T-helper 1 cell treated with Interleukin-12 subunit alpha and Interleukin-12 subunit beta and Interleukin-4 antibody, amounts not matched to agents 30 ng/mL and 1 ng/mL, for 36 hours (primary cell): ENCODE measurements at regions not wholly inside any gene's neighbourhood (a gene's known extent, or its start where the extent isn't known, plus 50 kb on each side); places are given as distances from the start of the nearest gene placed in this dataset.

Source experiments
- intact Hi-C: fragments of 100-400 bp; cut with micrococcal nuclease; formaldehyde crosslinking; loops from one replicate; pipeline ENCODE4 v1.15.1; 2024

GRCh38 chrX:69110116-69110530, 55.1 kb downstream of the PJA1 start:
- intact Hi-C loops, result no loop called here

- intact Hi-C loops, result no loop called here
These were observed 55.5 kb downstream of the PJA1 start for GRCh38 chrX:69109706-69110105.

GRCh38 chrX:69109036-69109663, 56.1 kb downstream of the PJA1 start:
- intact Hi-C loops, result no loop called here

DNA sequence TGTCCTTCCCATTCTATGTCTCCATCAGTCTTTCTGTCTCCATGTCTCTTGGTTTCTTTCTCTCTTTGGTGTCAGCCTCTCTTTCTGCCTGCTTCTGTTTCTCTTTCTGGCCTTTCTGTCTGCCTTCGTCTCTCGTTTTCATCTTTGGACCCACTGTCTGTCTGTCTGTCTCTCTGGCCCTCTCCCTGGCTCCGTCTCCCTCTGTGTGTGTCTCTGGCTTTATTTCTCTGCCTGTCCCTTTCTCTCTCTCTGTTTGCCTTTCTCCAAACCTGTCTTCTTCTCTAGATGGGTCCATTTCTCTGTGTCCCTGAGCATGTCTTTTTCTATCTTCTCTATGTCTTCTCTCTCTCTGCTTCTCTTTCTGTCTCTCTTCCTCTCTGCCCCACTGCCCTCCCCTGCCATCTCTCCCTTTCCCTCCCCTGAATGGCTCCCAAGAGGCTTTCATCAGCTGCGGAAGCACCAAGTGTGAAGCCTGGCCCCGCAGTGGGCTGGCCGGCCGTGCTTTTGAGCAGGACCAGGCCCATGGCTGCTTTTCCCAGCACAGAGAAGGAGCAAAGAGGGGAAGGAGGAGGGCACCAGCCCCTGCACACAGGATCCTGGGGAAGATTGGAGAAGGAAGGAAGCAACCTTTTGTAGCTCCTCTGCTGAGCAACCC, 57.4 kb downstream of the PJA1 start:
- intact Hi-C loops, result no loop called here

DNA sequence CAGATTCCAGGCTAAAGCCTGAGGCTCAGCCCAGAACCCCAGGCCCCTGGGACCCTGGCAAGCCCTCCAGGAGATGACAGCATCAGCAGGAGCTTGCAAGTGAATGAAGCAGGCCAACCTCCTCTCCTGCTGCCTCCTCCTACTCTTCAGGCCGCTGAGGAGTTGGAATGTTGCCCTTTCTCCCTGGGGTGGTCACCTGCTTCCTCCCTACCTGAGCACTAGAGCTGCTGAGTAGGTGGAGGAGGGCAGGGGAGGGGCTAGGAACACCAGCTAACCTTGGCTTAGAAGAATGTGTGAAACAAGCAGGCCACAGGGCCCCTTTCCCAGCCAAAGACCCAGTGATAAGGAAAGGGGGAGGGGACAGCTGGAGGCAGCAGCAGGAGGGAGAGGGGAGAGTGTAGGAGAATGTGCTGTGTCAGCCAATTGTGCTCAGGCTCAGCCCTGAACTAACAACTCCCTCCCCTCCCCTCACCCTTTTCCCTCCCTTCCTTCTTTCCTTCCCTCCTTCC, 58.0 kb downstream of the PJA1 start:
- intact Hi-C loops, result no loop called here

DNA sequence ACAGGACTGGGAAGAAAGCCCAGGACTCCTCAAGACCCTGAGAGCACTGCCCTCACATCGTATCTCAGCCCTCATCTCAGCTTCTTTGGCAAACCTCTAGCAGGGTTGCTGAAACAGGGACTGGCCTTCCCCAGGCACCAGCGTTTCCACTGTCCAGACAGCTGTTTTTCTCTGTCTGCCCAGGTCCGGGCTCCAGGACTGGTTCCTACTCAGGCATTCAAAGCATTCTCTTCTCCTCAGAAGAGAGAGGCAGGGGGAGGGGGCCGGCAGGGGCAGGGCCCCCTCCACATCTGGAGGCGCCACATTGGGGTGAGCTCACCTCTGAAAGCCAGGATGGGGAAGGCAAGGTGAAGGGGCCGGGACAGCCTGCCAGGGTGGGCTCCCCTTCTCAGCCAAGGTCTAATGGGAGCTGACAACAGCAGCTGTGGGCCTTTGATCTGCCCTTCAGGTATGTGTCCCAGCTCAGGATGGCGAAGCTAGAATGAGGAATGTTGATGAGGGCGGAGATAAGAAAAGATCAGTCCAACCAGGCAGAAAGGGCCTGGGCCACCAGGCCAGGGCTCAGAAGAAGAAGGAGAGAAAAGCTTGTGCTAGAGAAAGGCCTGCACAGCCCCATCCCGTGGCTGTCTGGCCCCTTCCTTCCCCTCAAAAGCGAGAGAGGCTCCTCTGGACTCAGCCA, 60.4 kb downstream of the PJA1 start:
- intact Hi-C loops, result no loop called here

GRCh38 chrX:69103539-69103938, 61.7 kb downstream of the PJA1 start:
- intact Hi-C loops, result no loop called here

- intact Hi-C loops, result no loop called here
These were observed 62.5 kb downstream of the PJA1 start for GRCh38 chrX:69102612-69103194.

DNA sequence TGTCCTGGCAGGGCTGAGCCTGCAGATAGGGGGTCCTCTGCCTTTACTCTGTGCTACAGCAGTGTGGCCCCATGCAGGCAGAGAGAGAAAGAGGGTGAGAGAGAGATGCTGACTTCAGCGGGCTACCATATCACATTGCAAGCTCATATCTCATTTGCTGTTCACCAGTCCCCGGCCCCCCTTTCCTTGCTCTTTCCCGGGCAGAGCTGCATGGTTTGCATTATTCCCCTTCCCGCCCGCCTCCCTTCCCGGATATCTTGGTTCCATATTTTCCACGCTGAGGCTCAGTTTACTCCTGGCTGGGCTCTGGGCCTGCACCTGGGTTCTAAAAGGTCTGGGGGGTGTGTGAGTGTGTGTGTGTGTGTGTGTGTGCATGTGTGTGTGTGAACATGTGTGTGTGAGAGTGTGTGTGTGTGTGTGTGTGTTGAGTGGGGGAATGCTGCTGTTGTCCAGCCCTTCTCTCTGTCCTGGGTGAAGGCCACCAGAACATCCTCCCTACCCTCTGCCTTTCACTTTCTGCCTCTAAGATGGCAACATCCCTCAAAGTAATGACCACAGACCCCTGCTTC, 63.5 kb downstream of the PJA1 start:
- intact Hi-C loops, result no loop called here

GRCh38 chrX:69100478-69100877, 64.8 kb downstream of the PJA1 start:
- intact Hi-C loops, result no loop called here

DNA sequence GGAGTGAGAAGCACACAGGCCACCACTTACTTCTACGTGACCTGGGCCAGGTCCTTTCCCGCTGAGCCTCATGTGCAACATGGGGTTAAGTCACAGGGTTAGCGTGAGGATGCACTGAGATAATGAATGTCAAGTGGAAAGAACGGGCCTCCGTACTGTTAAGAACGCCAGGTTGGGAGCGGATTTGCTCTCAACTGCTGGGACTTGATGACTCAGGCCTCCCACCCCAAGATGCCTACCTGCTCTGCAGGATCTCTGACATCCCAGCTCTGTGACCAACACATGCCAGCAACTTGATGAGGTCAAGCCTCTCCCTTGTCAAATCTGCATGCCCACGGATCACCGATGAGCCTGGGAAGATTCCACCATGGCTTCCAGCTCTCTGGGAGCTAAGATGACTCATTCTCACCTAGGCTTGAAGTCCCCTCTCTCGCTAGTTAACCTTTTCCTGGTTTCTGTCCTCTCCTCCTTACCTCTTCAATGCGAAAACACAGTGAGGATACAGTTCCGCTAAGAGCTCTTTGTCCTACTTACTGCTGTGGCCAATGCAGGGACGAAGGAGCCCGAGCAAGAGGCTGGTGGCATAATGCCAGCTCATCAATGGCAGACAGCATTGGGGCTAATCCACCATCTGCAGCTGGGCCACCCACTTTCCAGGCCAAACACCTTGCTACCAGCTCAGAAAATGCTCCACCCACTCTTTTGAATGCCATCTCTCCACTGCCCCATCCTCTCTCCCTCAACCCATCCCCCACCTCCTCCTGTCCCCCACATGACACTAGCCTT, 67.6 kb downstream of the PJA1 start:
- intact Hi-C loops, result loop anchor here (10.0 kb wide), 1 partner anchor 273 kb away; the partner anchor contains the start of gene EFNB1

GRCh38 chrX:69096963-69097362, 68.3 kb downstream of the PJA1 start:
- intact Hi-C loops, result loop anchor here (10.0 kb wide), 1 partner anchor 272 kb away; the partner anchor contains the start of gene EFNB1

DNA sequence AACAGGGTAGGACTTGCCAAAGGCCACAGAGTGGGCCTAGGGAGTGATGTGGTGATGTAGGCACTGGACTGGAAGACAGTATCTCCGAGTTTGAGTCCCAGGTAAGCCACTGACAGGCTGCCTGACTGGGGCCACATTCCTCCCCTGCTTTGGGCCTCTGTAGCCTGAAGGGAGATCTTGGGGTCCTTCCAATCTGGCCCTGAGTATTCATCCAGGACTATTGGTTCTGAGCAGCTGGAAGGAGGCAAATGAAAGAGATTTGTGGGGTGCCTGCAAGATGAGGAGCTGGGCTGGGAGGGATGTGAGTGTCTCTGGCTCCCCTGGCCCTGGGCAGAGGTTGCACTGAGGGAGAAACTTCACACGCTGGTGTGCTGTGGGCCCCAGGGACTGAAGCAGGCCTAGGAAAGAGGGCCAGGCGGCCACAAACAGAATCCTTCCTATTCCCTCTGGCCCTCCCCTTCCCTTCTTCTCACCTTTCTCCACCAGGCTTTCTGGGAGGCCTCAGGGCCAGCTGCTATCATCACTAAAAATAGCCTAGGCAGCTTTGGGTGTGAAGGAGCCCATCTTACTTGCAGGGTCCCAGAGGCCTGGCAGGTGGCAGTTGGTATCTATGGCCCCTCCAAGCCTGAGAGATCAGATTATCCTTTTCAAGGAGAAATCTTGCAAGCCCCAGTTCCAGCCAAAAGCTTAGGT, 70.1 kb downstream of the PJA1 start:
- intact Hi-C loops, result loop anchor here (1.0 to 10.0 kb wide), 3 partner anchors 127 to 270 kb away; partner anchors contain the start of gene EFNB1

GRCh38 chrX:69093960-69094871, 71.0 kb downstream of the PJA1 start:
- intact Hi-C loops, result loop anchor here (1.0 to 10.0 kb wide), 3 partner anchors 128 to 269 kb away; partner anchors contain the start of gene EFNB1

- intact Hi-C loops, result loop anchor here (10.0 kb wide), 1 partner anchor 265 kb away; the partner anchor contains the start of gene EFNB1
These were observed 75.2 kb downstream of the PJA1 start for GRCh38 chrX:69090022-69090421.

DNA sequence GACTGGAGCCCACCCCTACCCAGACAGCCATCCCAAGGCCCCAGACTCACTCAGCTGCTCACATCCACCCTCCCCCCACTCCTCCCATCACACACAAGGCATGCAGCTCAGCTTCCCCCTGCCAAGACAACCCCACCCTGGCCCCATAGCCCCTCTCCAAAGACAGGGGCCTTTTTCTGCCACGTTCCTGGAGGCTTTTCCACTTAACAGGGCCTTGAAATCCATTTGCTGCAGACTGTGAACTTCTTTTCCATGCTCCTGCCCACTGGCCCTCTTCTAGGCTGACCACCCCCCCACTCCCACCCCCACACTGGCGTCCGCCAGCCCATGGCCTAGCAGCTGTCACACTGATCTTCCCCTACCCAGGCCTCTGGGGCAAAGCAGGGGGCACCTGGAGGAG, 76.0 kb downstream of the PJA1 start:
- intact Hi-C loops, result no loop called here

- intact Hi-C loops, result no loop called here
These were observed 76.9 kb downstream of the PJA1 start for GRCh38 chrX:69088171-69088938.

GRCh38 chrX:69085826-69086225, 79.4 kb downstream of the PJA1 start:
- intact Hi-C loops, result no loop called here
